Trophoblast cell (in vitro differentiated cells and primary cell): ENCODE measurements at regions not wholly inside any gene's neighbourhood (a gene's known extent, or its start where the extent isn't known, plus 50 kb on each side); places are given as distances from the start of the nearest gene placed in this dataset.

Experiments
- DNase-seq, 2 donors: peaks; one replicate each; pipeline ENCODE4 v3.0.0-alpha.2; 2016
- H2AFZ ChIP-seq: 2 replicates; pipeline ENCODE4 v1.6.1; 2013; ENCODE audit warnings: low read length, moderate library complexity, mild to moderate bottlenecking; ENCODE audit not compliant: insufficient read depth, poor library complexity
- H2AK5ac ChIP-seq: 2 replicates; pipeline ENCODE4 v1.6.1; 2013; ENCODE audit warnings: mild to moderate bottlenecking, low read length
- H2BK120ac ChIP-seq: 2 replicates; pipeline ENCODE4 v1.6.1; 2013; ENCODE audit warnings: low read length, mild to moderate bottlenecking, moderate library complexity; ENCODE audit not compliant: insufficient read depth, poor library complexity
- H2BK12ac ChIP-seq: 2 replicates; pipeline ENCODE4 v1.6.1; 2013; ENCODE audit warnings: mild to moderate bottlenecking, low read length, moderate library complexity
- H2BK5ac ChIP-seq: 2 replicates; pipeline ENCODE4 v1.6.1; 2013; ENCODE audit warnings: low read length, low read depth, moderate library complexity, mild to moderate bottlenecking; ENCODE audit not compliant: poor library complexity
- H3K14ac ChIP-seq: 2 replicates; pipeline ENCODE4 v1.6.1; 2013; ENCODE audit warnings: mild to moderate bottlenecking, low read length
- H3K18ac ChIP-seq: 2 replicates; pipeline ENCODE4 v1.6.1; 2013; ENCODE audit warnings: mild to moderate bottlenecking, low read length
- H3K23ac ChIP-seq: 2 replicates; pipeline ENCODE4 v1.6.1; 2013; ENCODE audit warnings: low read length
- H3K27ac ChIP-seq: 2 replicates; pipeline ENCODE4 v1.5.1; 2013; ENCODE audit warnings: low read depth, mild to moderate bottlenecking, inconsistent platforms, low read length, moderate library complexity
- H3K27me3 ChIP-seq: 2 replicates; pipeline ENCODE4 v1.6.1; 2013; ENCODE audit warnings: inconsistent platforms, mild to moderate bottlenecking, low read length, moderate library complexity; ENCODE audit not compliant: insufficient read depth
- H3K36me3 ChIP-seq, 2 experiments: 1 replicate in 1 of 2; 2 replicates in 1 of 2; pipeline ENCODE4 v1.6.1; 2013; ENCODE audit warnings: low read length in 2 of 2, mild to moderate bottlenecking in 2 of 2, moderate library complexity in 1 of 2; ENCODE audit not compliant: insufficient read depth in 2 of 2, control insufficient read depth in 1 of 2
- H3K4ac ChIP-seq: 2 replicates; pipeline ENCODE4 v1.6.1; 2013; ENCODE audit warnings: low read depth, mild to moderate bottlenecking, low read length, moderate library complexity
- H3K4me1 ChIP-seq, 2 experiments: 1 replicate in 1 of 2; 2 replicates in 1 of 2; pipeline ENCODE4 v1.6.1; 2013; ENCODE audit warnings: low read length in 2 of 2, mild to moderate bottlenecking in 2 of 2, moderate library complexity in 1 of 2; ENCODE audit not compliant: insufficient read depth in 2 of 2, control insufficient read depth in 1 of 2
- H3K4me2 ChIP-seq: 2 replicates; pipeline ENCODE4 v1.6.1; 2013; ENCODE audit warnings: inconsistent platforms, mild to moderate bottlenecking, low read length, moderate library complexity
- H3K4me3 ChIP-seq: 2 replicates; pipeline ENCODE4 v1.5.1; 2013; ENCODE audit warnings: mild to moderate bottlenecking, low read depth, low read length, inconsistent platforms
- H3K79me1 ChIP-seq: one replicate; pipeline ENCODE4 v1.6.1; 2013; ENCODE audit warnings: low read length
- H3K79me2 ChIP-seq: 2 replicates; pipeline ENCODE4 v1.6.1; 2013; ENCODE audit warnings: low read length, mild to moderate bottlenecking; ENCODE audit not compliant: control insufficient read depth, insufficient read depth, poor library complexity
- H3K9ac ChIP-seq: 2 replicates; pipeline ENCODE4 v1.6.1; 2013; ENCODE audit warnings: mild to moderate bottlenecking, low read length
- H3K9me3 ChIP-seq: 2 replicates; pipeline ENCODE4 v1.6.1; 2013; ENCODE audit warnings: low read depth, mild to moderate bottlenecking, control low read depth, inconsistent platforms, low read length; ENCODE audit not compliant: insufficient read depth
- H4K12ac ChIP-seq: 2 replicates; pipeline ENCODE4 v1.6.1; 2013; ENCODE audit warnings: low read depth, mild to moderate bottlenecking, low read length, moderate library complexity
- H4K8ac ChIP-seq: 2 replicates; pipeline ENCODE4 v1.6.1; 2013; ENCODE audit warnings: low read depth, mild to moderate bottlenecking, low read length, moderate library complexity
- H4K91ac ChIP-seq: one replicate; pipeline ENCODE4 v1.6.1; 2013; ENCODE audit warnings: low read depth, mild to moderate bottlenecking, low read length, moderate library complexity
- WGBS: extraction: QIAGEN DNeasy Blood & Tissue Kit; methylation state at CpG from one replicate; pipeline ENCODE4 v1.1.7; 2013; ENCODE audit warnings: missing lambda C conversion rate; ENCODE audit not compliant: insufficient read length, insufficient coverage; ENCODE audit errors: extremely low coverage; 5-methylcytosine and 5-hydroxymethylcytosine counted together

DNA sequence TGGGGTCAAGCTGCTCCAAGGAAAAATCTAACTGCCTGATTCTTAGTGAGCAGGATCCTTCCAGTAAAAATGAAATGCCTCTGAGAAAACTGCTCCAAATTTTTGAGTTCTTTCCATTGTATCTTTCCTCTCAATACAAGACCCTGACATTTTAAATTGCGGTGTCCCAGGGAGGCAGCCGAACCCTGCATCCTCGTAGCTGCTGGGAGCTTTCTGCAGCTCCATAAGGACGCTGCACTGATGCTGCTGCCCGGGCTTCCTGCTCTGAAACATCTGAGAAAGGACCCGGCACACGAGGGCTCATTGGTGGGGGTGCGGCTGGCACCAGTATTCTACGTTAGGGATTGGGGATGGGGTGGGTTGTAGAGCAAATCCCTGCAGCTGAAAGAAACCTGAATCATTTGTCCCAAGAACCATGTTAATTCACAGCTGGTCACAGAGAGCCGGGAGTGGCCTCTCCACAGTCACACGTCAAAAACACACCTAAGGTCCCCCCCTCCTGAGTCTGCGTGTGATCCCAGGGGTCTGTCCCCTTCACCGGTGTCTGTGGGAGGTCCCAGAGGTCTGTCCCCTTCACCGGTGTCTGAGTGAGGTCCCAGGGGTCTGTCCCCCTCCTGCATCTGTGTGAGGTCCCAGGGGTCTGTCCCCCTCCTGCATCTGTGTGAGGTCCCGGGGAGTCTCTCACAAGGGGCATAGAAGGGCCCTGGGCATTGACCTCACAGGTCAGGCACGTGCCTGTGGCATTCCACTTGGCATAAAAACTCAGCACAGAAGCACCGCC, 63.4 kb upstream of the ZNF354B start:
- H2AFZ ChIP-seq: no peak overlapping the region
- no peak overlapping the region for H4K12ac ChIP-seq
- no peak overlapping the region for H4K8ac ChIP-seq
- H3K4me1 ChIP-seq: no peaks in the 10 kb centered on the region
- H3K4me2 ChIP-seq: no peak overlapping the region
- H2BK120ac ChIP-seq: no peak overlapping the region
- H3K4me3 ChIP-seq: no peak overlapping the region
- no peaks in the 10 kb centered on the region for H3K79me1 ChIP-seq
- no peak overlapping the region for H3K23ac ChIP-seq
- no peak overlapping the region for H4K91ac ChIP-seq
- H3K9me3 ChIP-seq: peaks cover 50% of the 10 kb centered on the region
- H3K14ac ChIP-seq: no peak overlapping the region
- H3K27ac ChIP-seq: no peak overlapping the region
- whole genome bisulfite sequencing: no CpG with 5 or more reads among the region's 17 CpGs
- H3K4ac ChIP-seq: no peak overlapping the region
- no peaks in the 10 kb centered on the region for H3K79me2 ChIP-seq
- no peak overlapping the region for H3K18ac ChIP-seq
- H3K9ac ChIP-seq: no peak overlapping the region
- no peak overlapping the region for H2BK12ac ChIP-seq
- no peak overlapping the region for H2BK5ac ChIP-seq
- no peak for DNase-seq
- H3K36me3 ChIP-seq: no peaks in the 10 kb centered on the region
- H3K27me3 ChIP-seq: no peaks in the 10 kb centered on the region
- no peak overlapping the region for H2AK5ac ChIP-seq

GRCh38 chr5:178794433-178794832, 64.0 kb upstream of the ZNF354A start:
- no peak overlapping the region for H3K4me3 ChIP-seq
- H4K12ac ChIP-seq: no peak overlapping the region
- no peak overlapping the region for H3K18ac ChIP-seq
- no peak for DNase-seq
- no peak overlapping the region for H3K27ac ChIP-seq
- no peak overlapping the region for H3K4ac ChIP-seq
- no peak overlapping the region for H3K4me2 ChIP-seq
- H3K79me2 ChIP-seq: no peaks in the 10 kb centered on the region
- no peak overlapping the region for H2BK5ac ChIP-seq
- H3K4me1 ChIP-seq: no peaks in the 10 kb centered on the region
- no peaks in the 10 kb centered on the region for H3K36me3 ChIP-seq
- peaks cover 59% of the 10 kb centered on the region for H3K9me3 ChIP-seq
- H3K23ac ChIP-seq: no peak overlapping the region
- no peak overlapping the region for H2BK120ac ChIP-seq
- H4K91ac ChIP-seq: no peak overlapping the region
- no peak overlapping the region for H2AFZ ChIP-seq
- no peaks in the 10 kb centered on the region for H3K27me3 ChIP-seq
- H2AK5ac ChIP-seq: no peak overlapping the region
- no peaks in the 10 kb centered on the region for H3K79me1 ChIP-seq
- WGBS: no CpG with 5 or more reads among the region's 16 CpGs
- no peak overlapping the region for H3K9ac ChIP-seq
- no peak overlapping the region for H3K14ac ChIP-seq
- no peak overlapping the region for H4K8ac ChIP-seq
- H2BK12ac ChIP-seq: no peak overlapping the region

DNA sequence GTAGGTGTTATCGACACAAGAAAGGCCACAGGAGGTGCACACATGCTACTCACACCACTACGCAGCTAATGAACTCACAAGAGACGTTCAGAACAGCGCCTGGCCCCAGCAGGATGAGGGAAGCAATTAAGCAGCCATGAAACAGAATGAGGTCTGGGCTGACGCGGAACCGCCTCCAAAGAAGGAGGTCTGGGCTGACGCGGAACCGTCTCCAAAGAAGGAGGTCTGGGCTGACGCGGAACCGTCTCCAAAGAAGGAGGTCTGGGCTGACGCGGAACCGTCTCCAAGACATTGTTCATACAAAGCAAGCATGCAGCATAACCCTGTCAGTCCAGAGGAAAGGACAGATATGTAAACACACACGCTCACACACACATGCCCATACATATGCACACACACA, 63.2 kb upstream of the ZNF354A start:
- no peak overlapping the region for H2AK5ac ChIP-seq
- H3K18ac ChIP-seq: no peak overlapping the region
- no peaks in the 10 kb centered on the region for H3K79me1 ChIP-seq
- no peak overlapping the region for H2BK12ac ChIP-seq
- DNase-seq: no peak
- H3K36me3 ChIP-seq: no peaks in the 10 kb centered on the region
- no peak overlapping the region for H2AFZ ChIP-seq
- H3K9ac ChIP-seq: no peak overlapping the region
- H2BK120ac ChIP-seq: no peak overlapping the region
- no peak overlapping the region for H3K4ac ChIP-seq
- H4K8ac ChIP-seq: no peak overlapping the region
- H3K9me3 ChIP-seq: peaks cover 64% of the 10 kb centered on the region
- no peak overlapping the region for H3K14ac ChIP-seq
- H3K4me1 ChIP-seq: no peaks in the 10 kb centered on the region
- no peaks in the 10 kb centered on the region for H3K79me2 ChIP-seq
- no peak overlapping the region for H3K4me3 ChIP-seq
- no CpG with 5 or more reads among the region's 17 CpGs for WGBS
- no peak overlapping the region for H3K4me2 ChIP-seq
- no peak overlapping the region for H3K27ac ChIP-seq
- no peak overlapping the region for H4K12ac ChIP-seq
- H3K27me3 ChIP-seq: no peaks in the 10 kb centered on the region
- H2BK5ac ChIP-seq: no peak overlapping the region
- no peak overlapping the region for H3K23ac ChIP-seq
- H4K91ac ChIP-seq: no peak overlapping the region

DNA sequence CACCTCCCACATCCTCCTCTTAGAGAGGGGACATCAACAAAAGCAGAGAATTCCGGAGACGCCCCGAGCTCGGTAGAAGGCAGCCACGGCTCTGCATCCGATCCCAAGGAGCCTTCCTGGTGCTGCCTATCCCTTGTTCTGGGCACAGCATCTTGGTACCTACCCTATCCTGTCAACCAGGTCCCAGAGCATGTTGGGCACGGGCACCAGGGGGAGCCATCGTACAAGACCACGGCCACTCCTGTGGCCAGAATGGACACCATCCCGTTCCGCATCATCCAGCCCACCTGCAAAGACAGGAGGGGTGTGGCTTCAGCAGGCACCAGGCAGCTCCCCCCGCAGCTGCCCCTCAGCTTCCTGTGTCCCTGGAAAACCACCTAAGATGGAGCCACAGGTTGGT, 62.7 kb upstream of the ZNF354A start:
- no peak overlapping the region for H2AK5ac ChIP-seq
- no peak overlapping the region for H3K4me2 ChIP-seq
- H3K4me1 ChIP-seq: no peaks in the 10 kb centered on the region
- H4K12ac ChIP-seq: no peak overlapping the region
- H3K9ac ChIP-seq: no peak overlapping the region
- no peaks in the 10 kb centered on the region for H3K79me1 ChIP-seq
- no peak overlapping the region for H4K8ac ChIP-seq
- no peak overlapping the region for H3K4ac ChIP-seq
- H2BK5ac ChIP-seq: no peak overlapping the region
- no peak overlapping the region for H3K18ac ChIP-seq
- H3K23ac ChIP-seq: no peak overlapping the region
- peak; percentile 51 to 73 for DNase-seq
- no peak overlapping the region for H2BK12ac ChIP-seq
- no peaks in the 10 kb centered on the region for H3K27me3 ChIP-seq
- H3K27ac ChIP-seq: no peak overlapping the region
- no CpG with 5 or more reads among the region's 12 CpGs for WGBS
- peaks cover 69% of the 10 kb centered on the region for H3K9me3 ChIP-seq
- H3K79me2 ChIP-seq: no peaks in the 10 kb centered on the region
- H3K36me3 ChIP-seq: no peaks in the 10 kb centered on the region
- H2AFZ ChIP-seq: no peak overlapping the region
- no peak overlapping the region for H3K4me3 ChIP-seq
- H2BK120ac ChIP-seq: no peak overlapping the region
- no peak overlapping the region for H4K91ac ChIP-seq
- H3K14ac ChIP-seq: no peak overlapping the region
